GM11168 (cell line): ENCODE measurements at regions not wholly inside any gene's neighbourhood (a gene's known extent, or its start where the extent isn't known, plus 50 kb on each side); places are given as distances from the start of the nearest gene placed in this dataset.

Experiments used
- in situ Hi-C: fragments of 300-500 bp; cut with MboI; formaldehyde crosslinking; loops from one replicate; pipeline ENCODE4 v1.12.0; 2022; ENCODE audit warnings: low sequenced_read_pairs; ENCODE audit not compliant: unreplicated experiment

DNA sequence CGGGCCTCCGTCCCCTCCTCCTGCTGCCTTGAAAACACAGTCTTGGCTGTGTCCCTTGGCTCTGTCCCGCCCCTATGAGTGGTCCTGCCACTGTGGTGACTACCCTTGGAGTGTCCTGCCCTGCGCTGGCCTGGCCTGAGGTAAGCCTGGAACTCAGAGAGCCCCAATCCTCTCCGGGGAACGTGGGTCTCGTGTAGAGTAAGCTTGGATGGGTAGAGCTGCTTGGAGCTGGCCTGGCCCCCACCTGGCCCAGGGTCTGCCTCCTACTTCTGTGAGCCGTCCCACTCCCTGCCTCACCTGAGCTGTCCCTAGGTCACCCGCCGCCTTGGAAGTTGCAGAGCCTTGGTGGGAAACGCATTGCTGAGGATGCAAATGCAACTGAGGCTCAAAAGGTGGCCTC, 347.1 kb downstream of the CTTN start:
- in situ Hi-C loops: no loop called here

DNA sequence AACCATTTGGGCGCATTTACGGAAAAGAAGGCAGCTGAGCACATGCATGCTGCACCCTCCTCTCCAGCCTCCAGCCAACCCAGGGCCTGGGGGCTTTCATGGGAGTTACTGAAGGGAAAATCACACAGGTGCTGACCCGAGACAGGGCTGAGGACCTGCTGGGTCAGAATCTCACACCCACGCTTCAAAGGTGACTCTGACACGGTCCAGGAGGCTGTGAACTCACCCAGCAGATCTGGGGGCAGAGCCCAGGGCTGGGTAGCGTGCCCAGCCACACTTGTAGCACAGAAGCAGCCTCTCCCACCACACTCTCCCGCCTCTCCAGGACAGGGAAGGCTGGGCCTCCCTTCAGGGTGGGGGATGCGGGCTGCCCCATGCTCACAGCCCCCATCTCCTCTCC, 347.6 kb downstream of the CTTN start:
- in situ Hi-C loops: no loop called here

DNA sequence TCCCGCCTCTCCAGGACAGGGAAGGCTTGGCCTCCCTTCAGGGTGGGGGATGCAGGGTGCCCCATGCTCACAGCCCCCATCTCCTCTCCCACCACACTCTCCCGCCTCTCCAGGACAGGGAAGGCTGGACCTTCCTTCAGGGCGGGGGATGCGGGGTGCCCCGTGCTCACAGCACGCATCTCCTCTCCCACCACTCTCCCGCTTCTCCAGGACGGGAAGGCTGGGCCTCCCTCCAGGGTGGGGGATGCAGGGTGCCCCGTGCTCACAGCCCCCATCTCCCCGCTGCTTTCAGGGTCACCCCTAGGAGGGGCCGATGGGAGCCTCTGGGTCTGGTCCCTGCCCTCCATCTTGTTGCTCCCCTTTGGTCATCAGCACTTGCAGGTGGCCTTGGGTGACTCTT, 348.0 kb downstream of the CTTN start:
- in situ Hi-C loops: no loop called here

DNA sequence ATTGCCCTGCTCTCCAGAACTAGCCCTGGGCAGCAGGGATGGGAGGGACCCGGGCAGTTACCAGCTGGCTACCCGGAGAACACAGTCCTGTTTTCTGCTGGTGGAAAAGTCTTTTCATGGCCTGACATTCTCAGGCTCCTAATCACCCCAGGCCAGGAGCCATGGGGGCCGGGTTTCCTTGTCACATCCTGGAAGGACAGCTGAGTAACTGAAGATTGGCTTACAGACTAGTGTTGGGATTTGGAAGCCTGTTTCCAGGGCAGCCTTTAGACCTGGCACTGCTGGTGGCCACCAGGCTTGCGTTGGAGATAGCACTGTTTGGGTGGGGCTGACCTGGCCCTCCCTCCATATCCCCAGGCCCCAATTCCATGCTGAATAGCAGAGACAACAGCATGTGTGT, 349.0 kb downstream of the CTTN start:
- in situ Hi-C loops: no loop called here

DNA sequence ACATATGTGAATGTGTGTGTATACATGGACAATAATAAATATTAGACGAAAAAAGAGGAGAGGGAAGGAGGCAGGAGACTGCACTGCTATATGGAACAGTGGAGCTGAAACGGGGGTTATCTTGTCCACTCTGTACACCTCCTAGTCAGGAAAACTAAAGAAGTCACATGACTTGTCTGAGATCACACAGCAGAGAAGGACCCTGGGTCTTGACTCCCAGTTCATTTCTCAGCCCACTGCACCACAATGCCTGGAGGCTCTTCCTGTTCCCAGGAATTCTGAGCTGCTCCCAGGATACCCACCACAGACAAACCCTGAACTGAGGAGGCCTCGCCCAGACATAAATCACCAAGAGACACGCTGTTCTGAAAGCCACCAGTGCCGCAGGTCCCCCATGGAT, 349.6 kb downstream of the CTTN start:
- in situ Hi-C loops: no loop called here

DNA sequence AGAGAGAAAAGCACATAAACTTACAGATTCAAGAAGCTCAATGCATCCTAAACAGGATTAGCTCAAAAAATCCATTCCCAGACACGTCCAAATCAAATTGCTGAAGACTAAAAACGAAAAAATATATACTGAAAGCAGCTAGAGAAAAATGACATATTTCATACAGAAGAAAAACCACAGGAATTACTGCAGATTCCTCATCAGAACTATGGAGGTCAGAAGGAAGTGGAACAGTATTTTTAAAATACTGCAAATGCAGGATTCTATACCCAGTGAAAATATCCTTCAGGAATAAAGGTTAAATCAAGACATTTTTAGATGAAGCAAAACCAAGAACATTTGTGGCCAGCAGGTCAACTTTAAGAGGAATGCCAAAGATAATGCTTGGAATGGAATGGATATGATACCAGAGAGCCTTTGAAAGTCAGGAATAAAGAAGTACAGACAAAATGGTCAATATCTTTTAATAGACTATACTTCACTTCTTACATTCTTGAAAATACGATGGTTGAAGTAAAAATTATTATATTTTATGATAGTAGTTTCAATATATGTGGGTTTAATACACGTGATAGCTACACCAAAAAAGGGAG, 352.9 kb downstream of the CTTN start:
- in situ Hi-C loops: no loop called here

DNA sequence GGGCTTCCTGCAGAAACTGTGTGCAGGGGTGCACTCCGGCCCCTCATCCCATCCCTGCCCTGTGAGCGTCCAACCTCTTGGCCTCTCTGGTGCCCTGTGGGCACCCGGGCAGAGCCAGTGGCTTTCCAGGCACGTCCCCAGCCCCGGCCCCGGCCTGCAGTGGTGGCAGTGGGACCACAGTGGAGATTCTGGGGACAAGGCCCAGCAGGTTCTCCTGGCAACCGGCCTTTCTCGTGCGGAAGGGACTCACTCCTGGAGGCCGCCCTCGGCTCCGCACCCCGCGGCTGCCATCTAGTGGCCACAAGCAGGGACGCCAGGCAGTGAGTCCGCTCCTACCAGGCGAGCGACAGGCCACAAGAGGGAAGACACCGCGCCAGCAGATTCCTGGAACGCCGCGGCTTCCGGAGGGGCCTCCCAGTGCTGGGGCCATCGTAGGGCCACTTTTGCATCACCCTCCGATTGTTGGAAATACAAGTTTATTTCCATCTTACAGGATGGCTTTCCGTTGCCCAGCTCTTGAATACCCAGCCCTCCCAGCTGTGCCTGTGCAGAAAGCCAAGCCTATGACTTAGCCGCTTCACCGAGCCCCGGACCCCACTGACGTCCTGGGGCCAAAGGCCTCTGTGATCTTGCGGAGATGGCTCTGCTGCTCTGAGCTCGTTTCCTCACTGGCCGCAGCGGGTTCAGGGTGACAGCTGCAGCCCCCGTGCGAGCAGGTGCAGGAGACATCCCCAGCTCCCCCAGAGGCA, 357.3 kb downstream of the CTTN start:
- in situ Hi-C loops: loop anchor here (5.0 kb wide), 1 partner anchor 288 kb away; no protein-coding TSS in a partner anchor

DNA sequence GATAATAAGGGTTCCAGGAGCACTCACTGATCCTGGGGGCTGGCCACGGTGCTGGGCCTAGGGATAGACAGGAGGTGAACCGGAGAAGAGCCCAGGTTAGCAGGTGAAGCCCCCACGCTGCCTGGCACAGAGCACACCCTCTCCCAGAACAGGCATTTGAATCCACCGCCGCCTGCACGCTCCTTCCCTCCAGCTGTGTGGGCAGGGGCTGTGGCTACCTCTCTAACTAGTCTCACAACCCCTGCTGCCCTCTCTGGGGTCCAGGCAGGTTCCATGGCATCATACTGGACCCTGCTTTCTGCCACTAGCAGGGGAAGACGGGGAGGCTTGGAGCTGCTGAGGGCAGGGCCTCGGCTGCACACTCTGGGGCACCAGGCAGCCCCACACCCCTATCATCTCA, 358.0 kb downstream of the CTTN start:
- in situ Hi-C loops: loop anchor here (5.0 kb wide), 1 partner anchor 289 kb away; no protein-coding TSS in a partner anchor

DNA sequence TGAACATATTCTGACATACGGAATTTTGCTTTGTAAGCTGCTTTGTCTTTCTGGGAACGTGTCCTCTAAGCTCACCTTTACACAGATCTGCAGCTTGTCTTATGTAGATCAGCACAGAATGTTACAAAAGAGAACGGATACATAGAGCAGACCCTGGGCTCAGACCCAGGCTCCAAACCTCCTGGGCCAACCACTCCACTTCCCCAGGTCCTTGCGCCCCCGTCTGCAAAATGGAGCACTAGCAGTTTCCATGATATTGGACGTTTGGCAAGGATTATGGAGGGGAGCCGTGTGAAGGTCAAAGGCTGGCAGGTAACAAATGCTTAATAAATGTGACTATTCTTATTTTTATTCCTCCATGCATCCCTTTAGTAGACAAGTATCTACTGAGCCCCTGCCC, 358.4 kb downstream of the CTTN start:
- in situ Hi-C loops: loop anchor here (5.0 kb wide), 1 partner anchor 289 kb away; no protein-coding TSS in a partner anchor

DNA sequence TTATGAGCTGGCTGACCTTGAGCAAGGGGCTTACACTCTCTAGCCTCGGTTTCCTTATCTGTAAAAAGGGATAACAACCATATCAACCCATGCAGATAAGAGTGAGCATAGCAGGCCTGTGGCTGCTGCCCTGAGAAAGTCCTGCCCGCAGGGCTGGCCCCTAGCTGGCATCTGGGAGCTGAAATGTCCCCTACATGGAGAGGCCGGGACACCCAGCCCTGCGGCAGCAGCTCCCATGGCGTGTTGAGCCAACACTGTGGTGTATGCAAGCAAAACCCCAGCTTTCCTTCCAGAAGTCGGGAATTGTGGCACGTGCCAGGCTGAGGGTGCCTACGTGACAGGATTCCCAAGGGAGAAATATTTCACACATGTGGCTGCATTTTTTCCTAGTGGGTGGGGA, 358.9 kb downstream of the CTTN start:
- in situ Hi-C loops: loop anchor here (5.0 kb wide), 1 partner anchor 290 kb away; no protein-coding TSS in a partner anchor

DNA sequence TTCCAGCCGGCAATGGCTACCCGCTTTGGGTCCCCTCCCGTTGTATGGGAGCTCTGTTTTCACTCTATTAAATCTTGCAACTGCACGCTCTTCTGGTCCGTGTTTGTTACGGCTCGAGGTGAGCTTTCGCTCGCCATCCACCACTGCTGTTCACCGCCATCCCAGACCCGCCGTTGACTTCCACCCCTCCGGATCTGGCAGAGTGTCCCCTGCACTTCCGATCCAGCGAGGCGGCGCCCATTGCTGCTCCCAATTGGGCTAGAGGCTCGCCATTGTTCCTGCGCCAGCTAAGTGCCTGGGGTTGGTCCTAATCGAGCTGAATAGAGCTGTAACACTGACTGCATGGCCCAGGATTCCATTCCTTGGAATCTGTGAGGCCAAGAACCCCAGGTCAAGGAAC, 359.9 kb downstream of the CTTN start:
- in situ Hi-C loops: loop anchor here (5.0 kb wide), 1 partner anchor 291 kb away; no protein-coding TSS in a partner anchor

DNA sequence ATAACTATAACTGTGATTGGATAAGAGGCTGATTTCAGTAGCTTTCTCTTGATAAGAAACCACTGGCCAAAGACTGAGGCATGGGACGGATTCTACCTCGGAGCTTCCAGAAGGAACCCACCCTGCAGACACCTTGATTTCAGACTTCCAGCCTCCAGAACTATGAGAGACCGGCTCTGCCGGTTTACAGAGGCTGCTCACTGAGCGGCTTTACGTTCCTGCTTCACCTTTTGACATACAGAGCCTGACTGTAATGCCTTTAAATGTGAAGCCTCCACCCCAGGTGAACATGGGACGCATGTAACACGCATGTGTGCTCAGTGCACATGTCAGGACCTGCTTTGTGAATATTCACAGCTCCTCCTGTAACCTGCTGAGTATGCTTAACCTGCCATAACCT, 361.5 kb downstream of the CTTN start:
- in situ Hi-C loops: loop anchor here (5.0 kb wide), 1 partner anchor 293 kb away; no protein-coding TSS in a partner anchor

DNA sequence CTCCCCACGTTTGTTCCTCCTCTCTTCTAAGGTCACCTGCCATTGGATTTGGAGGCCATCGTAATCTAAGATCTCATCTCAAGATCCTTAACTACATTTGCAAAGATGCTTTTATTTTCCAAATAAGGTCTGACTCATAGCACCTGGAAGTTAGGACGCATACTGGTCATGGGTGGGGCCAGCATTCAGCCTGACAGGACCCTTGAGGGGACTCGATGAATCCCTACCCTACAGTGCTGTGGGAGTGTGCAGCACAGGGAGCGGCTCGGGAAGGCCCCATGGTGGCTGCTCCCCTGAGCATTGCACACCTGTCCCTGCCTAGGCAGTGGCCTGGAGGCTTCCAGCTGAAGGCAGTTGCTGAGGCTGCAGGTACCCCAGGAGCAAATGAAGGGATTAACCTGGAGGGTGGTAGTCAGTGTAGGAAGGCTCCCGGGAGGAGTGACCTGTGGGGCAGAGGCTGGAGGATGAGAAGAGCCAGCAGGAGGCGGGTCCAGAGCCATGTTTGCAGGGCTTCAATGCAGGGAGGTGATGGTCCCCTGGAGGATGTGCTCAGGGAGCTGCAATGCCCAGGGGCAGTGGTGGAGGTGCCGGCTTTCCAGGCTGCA, 362.2 kb downstream of the CTTN start:
- in situ Hi-C loops: no loop called here

DNA sequence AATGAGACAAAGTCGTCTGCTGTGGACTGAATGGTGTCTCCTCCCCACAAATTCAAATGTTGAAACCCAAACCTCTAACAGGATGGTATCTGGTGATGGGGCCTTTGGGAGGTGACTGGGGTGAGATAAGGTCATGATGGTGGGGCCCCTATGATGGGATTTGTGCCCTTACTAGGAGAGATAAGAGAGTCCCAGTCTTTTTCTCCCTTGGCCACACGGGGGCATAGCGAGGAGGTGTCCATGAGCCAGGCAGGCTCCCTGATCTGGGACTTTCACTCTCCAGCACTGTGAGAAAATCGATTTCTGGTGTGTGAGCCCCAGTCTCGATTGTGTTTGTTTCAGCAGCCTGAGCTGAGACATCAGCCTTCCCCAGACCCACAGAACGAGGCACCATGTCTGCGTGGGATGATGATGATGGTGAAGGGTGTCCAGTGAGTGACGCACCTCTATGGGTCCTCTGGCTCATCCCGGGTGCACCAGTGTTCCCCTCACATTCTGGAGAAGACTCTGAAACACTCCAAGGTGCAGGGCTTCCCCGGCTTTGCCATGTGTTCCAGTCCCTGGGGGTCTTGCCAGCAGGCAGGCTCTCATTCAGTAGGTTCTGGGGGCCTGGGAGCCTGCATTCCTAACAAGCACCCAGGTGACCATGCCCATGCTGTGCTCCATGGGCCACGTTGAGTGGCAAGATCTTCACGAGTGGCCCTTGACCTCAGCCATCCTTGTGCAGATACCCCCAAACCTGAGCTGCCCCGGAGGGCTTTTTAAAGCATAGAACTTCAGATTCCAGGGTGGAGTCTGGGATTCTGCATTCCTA, 363.0 kb downstream of the CTTN start:
- in situ Hi-C loops: no loop called here

DNA sequence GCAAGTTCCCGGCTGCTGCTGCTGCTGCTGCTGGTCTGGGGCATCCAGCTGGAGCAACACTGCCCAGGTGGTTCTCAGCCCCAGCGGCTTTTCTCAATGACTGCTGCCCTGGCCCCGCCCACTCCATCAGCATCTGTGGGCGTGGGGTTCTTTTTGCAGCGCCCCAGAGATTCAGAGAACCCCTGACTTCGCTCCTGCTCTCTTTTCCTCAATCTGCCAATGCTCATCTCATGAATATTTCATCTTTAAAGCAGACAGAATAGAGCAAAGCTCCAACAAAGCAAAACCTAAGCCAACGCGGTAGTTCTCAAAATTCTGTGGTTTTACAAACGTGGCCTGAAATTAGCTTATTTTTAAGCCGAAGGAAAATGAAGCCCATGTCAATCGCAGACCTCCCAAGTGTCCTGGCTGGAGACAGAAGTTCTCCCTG, 363.6 kb downstream of the CTTN start:
- in situ Hi-C loops: no loop called here

DNA sequence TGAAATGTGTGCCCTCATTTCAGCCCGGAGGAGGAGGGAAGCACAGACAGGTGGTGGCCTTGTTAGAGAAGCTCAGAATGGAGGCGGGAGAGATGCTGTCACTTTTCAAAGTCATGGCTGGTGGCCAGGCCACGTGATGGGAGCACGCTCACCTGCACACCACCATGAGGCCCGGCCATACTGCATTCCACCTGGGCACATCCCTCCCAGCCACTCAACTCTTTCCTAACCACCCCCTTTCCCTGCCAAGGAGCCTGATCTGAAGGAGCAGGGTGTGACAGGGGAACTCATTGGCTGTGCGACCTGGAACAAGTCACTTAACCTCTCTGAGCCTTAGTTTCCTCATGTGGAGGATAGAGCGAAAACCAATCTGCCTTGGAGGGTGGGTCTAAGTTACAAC, 364.5 kb downstream of the CTTN start:
- in situ Hi-C loops: no loop called here

DNA sequence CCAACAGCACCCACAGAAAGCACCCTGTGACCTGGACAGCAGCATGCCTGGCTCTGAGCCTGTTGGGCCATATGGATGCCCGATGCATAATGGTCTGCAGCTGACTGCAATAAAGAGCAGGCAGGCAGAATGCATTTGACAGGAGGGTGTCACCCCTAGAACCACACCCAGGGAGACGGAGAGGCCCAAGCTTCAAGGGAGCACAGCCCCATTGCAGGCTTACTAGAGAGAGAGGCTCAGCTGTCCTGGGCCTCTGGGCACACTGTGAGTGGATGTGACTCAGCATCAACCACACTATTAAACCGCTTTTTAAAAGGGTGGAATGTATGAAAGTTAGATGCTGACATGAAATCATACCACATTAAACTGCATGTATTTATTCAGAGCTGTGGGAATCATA, 365.3 kb downstream of the CTTN start:
- in situ Hi-C loops: no loop called here

DNA sequence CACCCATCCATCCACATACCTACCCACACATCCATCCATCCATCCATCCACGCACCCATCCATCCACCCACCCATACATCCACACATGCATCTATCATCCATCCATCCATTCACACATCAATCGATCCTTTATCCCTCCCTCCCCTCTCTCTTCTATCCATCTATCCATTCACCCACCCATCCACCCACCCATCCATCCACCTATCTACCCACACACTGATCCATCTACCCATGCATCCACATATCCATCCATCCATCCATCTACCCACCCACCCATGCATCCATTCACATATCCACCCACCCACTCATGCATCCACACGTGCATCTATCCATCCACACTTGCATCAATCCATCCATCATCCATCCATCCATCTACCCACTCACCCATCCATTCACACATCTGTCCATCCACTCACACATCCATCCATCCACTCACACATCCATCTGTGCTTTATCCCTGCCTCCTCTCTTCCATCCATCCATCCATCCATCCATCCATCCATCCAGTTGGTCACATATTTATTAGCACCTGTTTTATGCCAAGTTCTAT, 366.1 kb downstream of the CTTN start:
- in situ Hi-C loops: no loop called here

DNA sequence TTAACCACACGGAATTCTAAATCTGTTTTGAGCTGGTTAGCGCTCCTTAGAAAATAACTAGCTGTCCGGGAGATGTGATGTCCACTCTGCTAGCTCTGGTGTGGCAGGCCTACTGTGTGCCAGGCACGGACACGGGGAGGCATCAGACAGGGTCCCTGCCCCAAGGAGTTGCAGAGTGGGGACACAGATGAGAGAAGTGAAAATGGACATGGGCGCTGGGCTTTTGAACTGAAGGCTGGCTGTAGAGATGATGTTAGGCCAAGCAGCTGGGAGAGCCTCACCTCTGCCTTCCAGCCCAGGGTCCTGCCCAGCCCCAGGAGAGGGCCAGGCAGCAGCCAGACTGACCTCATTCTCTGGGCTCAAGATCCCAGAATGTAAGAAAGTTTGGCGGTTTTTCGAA, 368.6 kb downstream of the CTTN start:
- in situ Hi-C loops: no loop called here

DNA sequence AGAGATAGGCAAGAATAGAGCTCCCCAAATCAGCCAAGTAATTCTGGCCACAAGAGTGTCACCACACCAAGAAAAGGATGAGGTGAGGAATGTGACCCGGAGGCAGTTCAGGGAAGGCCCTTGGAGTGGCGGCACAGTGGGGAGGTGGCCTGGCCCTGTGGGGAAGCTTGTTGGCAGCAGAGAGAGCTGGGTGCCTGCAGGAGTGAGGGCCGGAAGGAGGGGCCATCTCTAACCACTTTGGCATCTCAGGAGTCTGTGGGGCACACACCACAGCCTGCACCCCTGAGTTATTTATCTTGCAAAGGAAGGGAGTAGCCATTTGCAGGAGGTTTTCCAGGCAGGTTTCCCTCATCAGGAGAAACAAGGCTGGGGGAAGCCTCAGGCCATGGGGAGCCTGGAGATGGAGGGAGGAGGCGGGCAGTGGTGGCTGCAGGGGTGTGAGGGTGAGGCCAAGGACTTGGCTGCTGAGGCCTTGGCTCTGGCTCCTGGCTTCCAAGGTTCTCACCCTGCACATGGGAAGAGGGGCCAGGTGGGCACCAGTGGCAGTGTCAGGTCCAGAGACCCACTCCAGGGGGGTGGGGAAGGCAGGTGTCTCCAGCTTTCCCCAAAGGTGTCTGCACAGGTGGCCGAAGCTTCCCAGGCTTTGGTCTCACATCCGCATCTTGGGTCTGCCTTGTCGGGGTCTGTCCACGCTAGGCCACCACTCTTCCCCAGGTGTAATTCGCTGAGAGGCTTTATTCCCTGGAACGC, 370.2 kb downstream of the CTTN start:
- in situ Hi-C loops: no loop called here
